ENCODE measurements at regions not wholly inside any gene's neighbourhood (a gene's known extent, or its start where the extent isn't known, plus 50 kb on each side); places are given as distances from the start of the nearest gene placed in this dataset.
"Not testable (repeated sequence)": the region's sequence is repeated elsewhere in the genome, so short reads cannot be mapped to it uniquely, and the experiment has no call there.

- DNase-seq (ENCODE audit: low spot score), result no peak
Measured at GRCh38 chr1:148357037-148357436, 126.1 kb downstream of the PPIAL4G start.

- DNase-seq (ENCODE audit: low spot score), result no peak
Measured at GRCh38 chr1:148355976-148356375, 127.1 kb downstream of the PPIAL4G start.

GRCh38 chr1:148354913-148355308 is 128.2 kb downstream of the PPIAL4G start:
- DNase-seq (ENCODE audit: low spot score), result no peak

GRCh38 chr1:148354284-148354912 is 128.7 kb downstream of the PPIAL4G start:
- DNase-seq (ENCODE audit: low spot score), result no peak

DNA sequence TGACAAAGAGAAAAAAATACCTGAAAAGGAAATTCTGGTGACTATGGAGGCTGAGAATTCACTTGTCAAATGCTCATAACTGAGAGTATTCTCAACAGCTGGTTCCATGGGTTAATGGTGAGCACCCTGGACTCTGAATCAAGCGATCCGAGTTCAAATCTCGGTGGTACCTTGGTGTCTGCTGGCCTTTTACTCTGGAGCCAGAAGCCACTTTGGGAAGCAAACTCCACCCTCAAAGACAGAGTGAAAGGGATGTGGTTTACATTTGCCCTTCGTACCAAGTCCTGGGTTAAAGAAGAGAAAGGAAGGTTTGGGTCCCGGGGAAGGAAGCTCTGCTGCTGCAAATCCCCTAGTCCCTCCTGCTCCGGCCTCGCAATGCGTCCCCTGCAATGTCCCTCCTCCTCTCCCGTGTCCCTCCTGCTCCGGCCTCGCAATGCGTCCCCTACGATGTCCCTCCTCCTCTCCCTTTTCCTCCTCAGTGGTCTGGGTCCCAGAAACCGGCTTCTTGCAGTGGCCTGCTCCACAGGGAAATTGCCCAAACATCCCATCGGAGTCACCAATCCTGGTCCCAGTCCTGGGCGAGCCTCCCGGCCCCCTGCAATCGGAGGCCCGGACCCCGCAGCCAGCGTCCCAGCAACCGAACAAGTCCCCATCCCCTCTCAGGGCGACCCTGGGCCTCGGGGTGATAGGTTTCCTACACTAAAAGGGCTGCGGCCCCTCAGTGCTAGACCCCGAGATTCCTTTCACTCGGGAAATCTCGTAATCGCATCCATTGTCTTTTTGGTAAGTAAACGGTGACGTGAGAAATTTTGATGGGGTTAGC is 129.4 kb downstream of the PPIAL4G start:
- DNase-seq (ENCODE audit: low spot score), result peak; percentile 31

DNA sequence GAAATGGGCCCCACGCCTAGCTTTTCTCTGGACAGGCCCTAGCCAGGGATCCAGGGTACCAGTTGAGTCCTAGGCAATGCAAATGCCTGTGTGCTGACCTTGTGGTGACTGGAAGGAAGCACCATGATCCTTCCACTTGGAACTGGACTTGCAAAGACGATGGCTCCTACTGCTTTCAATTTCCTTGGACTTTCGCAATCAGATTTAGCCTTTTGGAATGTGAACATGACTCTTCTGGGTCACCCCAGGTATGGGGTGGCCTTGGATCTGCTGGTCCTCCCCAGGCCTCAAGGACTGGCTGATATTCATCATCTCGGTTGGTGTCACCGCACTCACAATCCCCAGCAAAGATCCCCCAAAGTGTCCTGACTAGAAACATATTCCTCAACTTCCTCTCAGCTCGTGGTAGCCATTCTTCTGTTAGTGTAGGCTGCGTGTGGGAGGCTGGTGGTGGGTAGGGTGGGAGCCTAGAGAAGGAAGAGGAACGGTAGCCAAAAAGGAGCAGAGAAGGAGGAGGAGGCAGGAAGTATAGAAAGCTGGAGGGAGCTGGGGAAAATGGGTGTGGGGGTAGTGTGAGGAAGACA is 130.5 kb downstream of the PPIAL4G start:
- DNase-seq (ENCODE audit: low spot score), result no peak

- no peak for DNase-seq (ENCODE audit: low spot score)
Measured at GRCh38 chr1:148347781-148348180, 135.3 kb downstream of the PPIAL4G start.

GRCh38 chr1:148345659-148346151 is 137.4 kb downstream of the PPIAL4G start:
- not testable (repeated sequence) for DNase-seq (ENCODE audit: low spot score)

GRCh38 chr1:148344651-148345050 is 138.5 kb downstream of the PPIAL4G start:
- not testable (repeated sequence) for DNase-seq (ENCODE audit: low spot score)

DNA sequence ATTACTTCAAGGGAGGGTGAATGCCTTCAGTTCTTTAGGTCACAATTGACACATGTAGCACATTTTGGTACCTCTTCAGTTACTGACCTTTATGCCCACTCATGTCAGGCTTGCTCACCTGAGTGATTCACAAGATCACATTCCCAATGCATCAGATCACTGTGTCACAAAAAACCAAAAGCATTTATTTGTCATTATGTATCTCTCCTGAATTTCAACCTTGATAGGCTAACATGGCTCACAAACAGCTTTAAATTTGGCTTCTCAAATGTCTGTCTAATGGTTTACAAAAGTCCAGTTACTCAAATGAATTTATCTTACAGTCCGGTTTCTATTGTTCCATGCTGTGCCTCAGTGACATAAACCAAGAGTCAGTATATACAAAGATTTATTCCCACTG is 141.4 kb downstream of the PPIAL4G start:
- DNase-seq (ENCODE audit: low spot score), result not testable (repeated sequence)

DNA sequence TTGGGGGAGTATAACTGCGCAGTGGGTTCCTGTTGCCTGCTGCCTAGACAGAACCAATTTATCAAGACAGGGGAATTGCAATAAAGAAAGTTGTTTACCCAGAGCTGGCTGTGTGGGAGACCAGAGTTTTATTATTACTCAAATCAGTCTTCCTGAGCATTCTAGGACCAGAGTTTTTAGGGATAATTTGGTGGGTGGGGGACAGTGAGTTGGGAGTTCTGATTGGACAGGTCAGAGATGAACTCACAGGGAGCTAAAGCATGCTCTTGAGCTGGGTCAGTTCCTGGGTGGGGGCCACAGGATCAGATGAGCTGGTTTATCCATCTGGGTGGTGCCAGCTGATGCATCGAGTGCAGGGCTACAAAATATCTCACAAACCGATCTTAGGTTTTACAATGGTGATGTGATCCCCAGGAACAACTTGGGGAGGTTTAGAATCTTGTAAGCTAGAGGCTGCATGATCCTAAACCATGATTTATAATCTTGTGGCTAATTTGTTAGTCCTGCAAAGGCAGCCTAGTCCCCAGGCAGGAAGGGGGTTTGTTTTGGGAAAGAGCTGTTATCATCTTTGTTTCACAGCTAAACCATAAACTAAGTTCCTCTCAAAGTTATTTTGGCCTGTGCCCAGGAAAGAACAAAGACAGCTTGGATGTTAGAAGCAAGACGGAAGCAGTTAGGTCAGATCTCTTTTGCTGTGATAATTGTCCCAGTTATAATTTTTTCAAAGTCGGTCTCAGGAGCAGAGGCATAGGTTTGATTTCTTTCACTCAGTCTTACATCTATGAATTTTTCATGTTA is 146.8 kb downstream of the PPIAL4G start:
- DNase-seq (ENCODE audit: low spot score), result not testable (repeated sequence)

- DNase-seq (ENCODE audit: low spot score), result no peak
Measured at GRCh38 chr1:148334339-148335130, 148.6 kb downstream of the PPIAL4G start.

- DNase-seq (ENCODE audit: low spot score), result no peak
Measured at GRCh38 chr1:148333875-148334338, 149.2 kb downstream of the PPIAL4G start.

- no peak for DNase-seq (ENCODE audit: low spot score)
Measured at GRCh38 chr1:148328884-148329283, 154.2 kb downstream of the PPIAL4G start.

GRCh38 chr1:148325031-148325430 is 158.1 kb downstream of the PPIAL4G start:
- DNase-seq (ENCODE audit: low spot score), result not testable (repeated sequence)

- not testable (repeated sequence) for DNase-seq (ENCODE audit: low spot score)
Measured at GRCh38 chr1:148324465-148324864, 158.6 kb downstream of the PPIAL4G start.

GRCh38 chr1:148320079-148320478 is 163.0 kb downstream of the PPIAL4G start:
- DNase-seq (ENCODE audit: low spot score), result not testable (repeated sequence)

DNA sequence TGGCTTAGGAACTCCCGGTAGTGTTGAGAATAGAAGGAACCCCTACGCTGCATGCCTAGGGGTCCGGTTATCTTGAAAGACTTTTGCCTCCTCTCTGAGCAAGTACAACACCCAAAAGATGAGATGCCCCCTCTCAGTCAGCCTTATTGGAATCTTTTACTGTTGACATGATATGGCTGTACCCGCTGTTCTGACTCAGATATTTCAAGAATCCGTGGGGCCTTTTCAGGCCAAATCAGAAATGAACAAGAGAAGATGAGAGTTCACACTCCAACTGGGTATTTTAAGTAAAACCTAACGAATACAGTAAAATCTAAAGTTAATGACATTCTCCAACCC is 164.2 kb downstream of the PPIAL4G start:
- DNase-seq (ENCODE audit: low spot score), result no peak

- no peak for DNase-seq (ENCODE audit: low spot score)
Measured at GRCh38 chr1:148318123-148318903, 164.8 kb downstream of the PPIAL4G start.

GRCh38 chr1:148317288-148317985 is 165.4 kb upstream of the NBPF11 start:
- DNase-seq (ENCODE audit: low spot score), result no peak

Measured in hepatic stellate cell (primary cell).